NCI-H774 (cell line): ENCODE measurements at regions not wholly inside any gene's neighbourhood (a gene's known extent, or its start where the extent isn't known, plus 50 kb on each side); places are given as distances from the start of the nearest gene placed in this dataset.

ENCODE experiments used
- DNase-seq: peaks from one replicate; lab custom pipeline; 2025; lab: John Stamatoyannopoulos, UW

DNA sequence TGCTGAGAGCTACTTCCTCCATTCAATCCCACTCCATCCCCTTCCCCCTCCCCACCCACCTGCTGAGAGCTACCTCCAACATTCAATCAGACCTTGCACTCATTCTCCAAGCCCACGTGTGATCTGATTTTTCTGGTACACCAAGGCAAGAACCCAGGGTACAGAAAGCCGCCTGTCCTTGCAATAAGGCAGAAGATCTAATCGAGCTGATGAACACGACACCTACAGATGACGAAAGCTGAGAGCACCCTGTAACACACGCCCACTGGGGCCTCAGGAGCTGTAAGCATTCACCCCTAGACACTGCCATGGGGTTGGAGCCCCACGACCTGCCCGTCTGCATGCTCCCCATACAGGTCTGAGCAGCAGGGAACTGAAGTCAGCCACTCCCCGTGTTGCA is 58.3 kb downstream of the TRIML1 start:
- no peak for DNase-seq

DNA sequence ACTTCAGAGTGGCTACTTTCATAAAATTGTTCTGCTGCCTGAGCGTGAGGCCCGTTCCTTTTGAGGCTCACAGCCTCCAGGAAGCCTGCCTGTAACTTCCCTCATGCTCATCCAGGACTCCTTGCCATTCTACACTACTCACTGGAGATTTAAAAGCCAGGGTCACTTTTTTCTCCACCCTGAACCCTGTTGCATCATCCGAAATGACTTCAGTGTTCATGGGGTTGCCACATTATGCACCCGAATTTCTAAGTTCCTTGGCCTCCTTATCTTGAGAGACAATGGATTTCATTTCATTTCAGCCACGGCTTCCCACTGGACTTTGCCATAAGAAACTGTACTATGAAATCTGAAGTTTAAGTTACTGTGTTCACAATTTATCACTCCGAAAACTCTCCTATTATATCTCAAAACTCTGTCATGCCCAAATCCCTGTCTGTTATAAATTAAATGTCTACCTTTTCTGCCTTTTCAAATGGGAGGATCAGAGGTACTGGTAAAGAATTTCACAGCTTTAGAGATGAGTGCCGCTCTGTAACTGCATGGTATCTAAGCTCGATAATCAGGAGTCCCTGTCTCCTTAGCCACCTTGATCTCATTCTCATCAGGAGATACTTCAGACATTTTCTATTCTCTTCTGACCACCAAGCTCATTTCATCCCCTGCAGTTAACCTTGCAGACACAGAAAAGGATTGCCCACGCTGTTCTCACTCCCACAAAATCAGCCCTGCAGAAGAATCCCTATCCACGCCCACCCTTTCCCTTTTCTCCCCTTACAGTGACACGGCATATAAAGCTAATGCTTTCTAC is 59.9 kb downstream of the TRIML1 start:
- no peak for DNase-seq

DNA sequence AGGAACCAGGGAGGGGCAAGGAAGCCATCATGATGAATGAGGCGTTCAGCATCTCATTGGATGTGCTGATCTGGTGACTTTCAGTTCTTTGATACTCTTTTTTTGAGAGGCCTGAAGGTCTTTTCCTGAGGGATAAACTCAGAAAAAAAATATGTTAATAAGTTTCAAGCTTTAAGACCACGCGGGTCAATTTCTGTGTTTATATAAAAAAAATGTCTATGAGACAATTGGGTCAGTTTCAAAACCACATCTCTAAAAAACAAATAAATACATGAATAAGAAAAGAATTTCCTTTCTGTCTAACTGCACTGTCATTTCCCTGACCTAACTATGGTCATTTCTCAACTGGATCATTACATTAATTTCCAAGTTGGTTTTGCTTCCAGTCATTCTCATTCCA is 62.6 kb downstream of the TRIML1 start:
- DNase-seq: no peak

DNA sequence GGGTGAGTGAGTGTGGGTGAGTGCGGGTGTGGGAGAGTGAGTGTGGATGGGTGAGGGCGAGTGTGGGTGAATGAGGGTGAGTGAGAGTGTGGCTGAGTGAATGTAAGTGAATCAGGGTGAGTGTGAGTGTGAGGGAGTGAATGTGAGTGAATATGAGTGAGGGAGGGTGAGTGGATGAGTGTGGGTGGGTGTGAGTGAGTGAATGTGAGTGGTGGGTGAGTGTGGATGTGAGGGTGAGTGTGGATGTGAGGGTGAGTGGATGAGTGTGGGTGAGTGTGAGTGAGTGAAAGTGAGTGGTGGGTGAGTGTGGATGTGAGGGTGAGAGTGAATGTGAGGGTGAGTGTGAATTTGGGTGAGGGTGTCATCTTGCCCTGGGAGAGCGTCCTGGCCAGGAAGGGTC is 67.5 kb downstream of the TRIML1 start:
- no peak for DNase-seq

DNA sequence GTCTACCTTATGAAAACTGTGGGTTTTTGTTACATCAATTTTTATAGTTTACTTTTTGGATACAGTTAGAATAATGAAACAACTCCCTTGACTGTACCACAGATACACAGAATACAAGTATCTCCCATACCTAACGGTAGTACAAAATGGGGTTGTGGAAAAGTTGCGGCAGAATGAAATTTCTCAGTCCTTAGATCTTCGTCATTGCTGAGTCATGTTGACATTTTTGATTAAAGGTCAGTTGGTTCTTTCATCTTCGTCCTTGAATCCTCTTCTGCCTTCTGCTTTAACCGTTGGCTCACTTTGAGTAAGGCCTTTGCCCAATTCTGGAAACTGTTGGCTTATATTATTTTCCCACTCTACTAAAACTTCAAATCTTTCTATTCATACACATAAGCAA is 75.6 kb downstream of the TRIML1 start:
- no peak for DNase-seq

DNA sequence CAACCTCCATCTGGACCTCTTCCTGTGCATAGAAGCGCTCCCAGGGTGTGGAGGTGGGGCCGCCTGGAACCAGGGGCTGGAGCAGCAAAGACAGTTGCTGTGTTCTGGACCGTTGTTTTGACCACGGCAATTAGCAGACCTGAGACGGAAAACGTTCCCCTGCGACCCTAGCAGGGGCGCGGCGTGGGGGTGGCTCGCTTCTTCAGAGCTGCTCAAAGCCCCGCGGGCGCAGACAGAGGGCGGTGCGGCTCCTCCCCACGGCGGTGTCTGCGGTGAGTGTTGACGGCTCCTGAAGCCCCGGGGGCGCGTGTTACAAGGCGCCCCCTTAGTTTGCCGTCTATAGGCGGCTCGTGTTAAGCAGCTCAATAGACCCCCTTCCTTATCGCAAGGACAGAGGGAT is 79.2 kb downstream of the TRIML1 start:
- DNase-seq: no peak

DNA sequence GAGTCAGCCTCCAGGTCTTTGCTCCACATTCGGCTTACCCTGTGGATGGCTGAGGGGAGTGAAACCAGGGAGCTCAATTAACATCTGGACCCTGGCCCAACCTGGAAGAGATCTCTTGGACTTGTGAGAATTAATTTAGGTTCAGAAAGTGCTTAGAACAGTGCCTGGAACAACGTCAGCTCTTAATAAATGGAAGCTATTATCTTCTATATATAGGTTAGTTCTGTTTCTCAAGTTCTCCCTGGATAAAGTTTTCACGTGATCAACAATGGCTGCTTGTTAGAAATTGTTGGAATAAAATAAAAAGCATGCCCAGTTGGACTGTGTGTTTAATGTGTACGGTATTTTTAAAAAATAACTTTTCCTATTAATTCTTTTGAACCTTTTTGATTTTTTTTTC is 80.8 kb downstream of the TRIML1 start:
- no peak for DNase-seq

DNA sequence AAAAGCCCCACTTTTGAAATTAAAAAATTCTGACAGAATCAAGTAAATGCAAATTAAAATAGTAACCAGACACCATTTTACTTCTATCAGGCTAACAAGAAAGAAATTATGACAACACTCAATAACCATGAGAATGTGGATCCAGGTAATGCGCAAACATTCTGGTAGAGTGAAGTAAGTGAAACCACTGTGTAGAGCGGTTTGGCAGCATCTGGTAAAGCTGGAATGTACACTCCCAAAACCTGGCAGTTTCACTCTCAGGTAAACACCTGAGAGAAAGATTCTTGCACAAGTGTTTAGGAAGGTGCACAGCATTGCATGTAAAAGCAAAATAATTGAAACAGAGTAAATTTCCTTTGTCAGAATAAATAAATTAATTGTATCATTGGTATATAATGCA is 81.8 kb downstream of the TRIML1 start:
- DNase-seq: no peak

DNA sequence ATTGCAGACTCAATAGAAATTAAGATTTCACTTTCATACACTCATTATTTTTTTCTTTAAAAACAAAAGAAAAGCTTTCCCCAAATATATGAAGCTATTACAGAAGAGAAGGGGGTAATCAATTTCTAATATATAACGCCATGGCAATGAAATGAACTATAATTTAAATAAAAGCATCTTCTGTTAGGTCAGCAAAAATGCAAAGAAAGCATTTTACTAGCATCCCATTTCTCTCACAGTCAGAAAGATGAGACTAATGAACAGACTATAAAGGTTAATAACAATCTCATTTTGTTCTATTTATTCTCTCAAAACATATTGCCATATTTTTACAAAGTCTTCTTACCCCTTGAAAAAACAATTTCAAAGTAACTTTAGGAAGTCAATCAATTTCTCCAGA is 89.0 kb downstream of the TRIML1 start:
- DNase-seq: no peak

DNA sequence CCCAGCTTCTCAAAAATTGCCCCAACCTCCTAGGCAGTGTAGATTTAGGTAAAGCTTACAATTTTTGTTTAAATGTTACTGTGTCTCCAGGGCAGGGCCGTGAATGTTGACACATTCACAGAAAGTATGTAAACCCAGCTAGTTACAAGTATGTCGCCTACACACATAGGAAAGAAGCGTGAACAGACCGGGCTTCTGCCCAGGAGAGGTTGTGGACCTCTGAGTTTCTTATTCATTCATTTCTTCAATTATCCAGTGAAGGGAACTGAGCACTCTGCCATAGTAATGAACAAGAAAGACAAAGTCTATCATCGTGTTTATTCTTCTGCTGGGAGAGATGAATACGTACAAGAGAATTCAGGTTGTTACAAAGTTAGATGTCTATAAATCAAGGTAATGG is 93.2 kb downstream of the TRIML1 start:
- DNase-seq: no peak

DNA sequence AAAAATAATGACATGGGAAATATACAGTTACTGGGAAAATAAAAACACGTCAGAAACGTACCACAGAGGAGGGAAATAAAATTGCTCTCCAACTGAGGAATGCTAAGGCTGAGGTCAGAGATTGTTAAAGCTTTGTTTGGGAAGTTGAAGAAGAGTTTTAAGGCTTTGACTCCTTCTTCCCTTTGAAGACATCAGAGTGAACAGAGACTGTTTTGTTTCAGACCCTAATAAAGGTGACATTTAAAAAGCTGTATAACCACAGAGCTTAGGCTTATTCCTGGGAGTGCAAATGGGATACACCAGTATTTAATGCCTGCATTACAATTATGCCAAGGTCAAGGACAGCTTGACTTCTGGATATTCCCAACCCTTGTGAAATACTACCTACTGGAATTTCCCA is 102.8 kb downstream of the TRIML1 start:
- no peak for DNase-seq

DNA sequence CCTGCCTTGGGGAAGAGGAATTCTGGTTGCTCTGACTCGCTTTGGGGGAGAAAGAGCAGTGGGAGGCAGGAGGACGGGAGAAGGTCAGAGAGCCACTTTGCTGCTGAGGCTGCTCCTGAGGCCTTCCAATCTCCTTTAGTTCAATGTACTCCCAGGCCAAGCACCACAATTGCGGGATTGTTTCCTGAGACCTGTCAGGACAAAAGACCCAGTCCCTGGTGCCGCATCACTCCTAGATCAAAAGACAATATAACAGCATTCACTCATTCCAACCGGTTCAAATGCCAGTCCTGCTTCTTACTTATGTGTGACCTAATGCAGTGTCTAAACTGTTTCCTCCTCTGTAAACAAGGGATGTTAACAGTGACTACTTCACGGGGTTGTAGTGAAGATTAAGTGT is 106.4 kb downstream of the TRIML1 start:
- no peak for DNase-seq

DNA sequence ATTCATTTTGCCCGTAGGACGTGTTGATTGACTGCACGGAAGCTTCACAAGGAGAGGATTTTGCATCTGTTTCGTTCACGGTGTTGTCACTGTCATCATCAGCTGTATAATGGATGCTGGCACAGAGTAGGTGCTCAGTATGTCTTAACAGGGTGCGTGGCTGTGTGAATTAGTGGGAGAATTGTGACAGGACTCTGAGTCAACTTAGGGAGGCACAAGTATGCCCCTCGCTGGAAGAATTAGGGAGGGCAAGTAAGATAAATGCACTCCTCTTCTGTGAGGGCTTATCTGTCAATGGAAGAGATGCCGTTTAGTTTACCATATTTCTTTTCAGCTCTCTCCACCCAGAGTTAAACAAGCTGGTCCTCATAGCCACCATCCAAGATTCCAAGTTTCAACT is 107.2 kb downstream of the TRIML1 start:
- no peak for DNase-seq

DNA sequence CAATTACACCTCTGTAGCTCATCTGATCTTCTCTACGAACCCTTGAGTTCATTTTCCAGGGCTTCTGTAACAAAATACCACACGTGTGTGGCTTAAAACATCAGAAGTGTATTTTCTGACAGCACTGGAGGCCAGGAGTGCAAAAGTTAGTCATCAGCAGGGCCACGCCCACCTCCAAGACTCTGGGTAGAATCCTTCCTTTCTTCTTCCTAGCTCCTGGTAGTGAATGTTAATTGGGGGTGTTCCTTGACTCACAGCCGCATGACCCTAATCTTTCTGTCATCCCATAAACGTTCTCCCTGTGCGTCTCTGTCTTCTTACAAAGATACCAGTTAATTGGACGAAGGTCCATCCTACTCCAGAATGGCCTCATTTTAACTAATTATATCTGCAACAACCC is 115.0 kb downstream of the TRIML1 start:
- DNase-seq: no peak

DNA sequence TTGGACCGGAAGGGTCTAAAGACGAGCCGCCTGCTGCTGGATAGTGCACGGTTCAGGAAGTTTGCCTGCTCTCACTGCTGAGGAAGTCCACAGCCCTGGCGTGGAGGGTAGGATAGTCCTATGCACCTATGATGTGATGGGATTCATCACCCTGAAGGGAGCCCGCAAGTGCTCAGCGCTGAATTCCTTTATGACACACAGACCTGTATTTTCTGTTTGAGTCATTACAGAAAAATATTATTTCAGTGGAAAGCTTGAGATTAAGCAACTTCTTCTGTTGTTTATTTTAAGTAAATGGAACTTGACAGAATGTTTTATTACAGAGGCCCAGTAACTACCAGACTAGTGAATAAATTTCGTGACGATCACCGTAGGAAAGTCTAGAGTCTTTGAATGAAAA is 123.2 kb downstream of the TRIML1 start:
- DNase-seq: no peak

DNA sequence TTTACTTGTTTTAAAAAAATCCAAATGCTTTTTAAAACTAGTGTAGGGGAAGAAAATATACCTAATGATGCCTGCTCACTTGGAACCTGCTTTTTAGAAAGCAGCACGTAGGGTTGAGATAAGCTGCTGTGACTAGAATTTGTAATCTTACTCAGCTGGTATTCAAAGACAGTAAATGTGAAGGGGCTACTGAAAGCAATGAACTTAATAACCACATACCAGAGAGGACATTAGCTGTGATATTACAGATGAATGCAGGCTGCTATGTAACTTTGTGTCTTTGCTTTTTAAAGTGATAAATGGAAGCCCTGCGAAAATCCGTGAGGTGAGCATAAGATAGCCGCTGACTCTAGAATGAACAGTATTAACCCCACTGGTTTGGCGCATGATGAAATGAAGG is 124.1 kb downstream of the TRIML1 start:
- DNase-seq: no peak

DNA sequence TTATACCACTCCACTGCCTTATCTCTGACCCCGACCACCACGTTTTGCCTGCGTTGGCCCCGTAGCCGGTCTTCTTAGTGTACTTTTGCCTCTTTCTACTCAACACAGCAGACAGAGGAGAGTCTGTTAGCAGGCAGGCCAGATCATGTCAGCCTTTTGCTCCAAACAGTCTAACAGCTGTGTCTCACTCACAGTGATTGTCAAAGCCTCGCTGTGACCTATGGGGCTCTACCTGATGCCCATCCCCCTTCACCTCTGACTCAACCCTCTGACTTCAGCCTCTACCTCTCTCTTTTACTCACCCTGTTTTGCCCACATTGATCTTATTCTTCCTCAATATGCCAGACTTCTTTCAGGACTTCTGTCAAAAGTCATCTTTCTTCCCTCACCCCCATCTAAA is 127.1 kb downstream of the TRIML1 start:
- no peak for DNase-seq

DNA sequence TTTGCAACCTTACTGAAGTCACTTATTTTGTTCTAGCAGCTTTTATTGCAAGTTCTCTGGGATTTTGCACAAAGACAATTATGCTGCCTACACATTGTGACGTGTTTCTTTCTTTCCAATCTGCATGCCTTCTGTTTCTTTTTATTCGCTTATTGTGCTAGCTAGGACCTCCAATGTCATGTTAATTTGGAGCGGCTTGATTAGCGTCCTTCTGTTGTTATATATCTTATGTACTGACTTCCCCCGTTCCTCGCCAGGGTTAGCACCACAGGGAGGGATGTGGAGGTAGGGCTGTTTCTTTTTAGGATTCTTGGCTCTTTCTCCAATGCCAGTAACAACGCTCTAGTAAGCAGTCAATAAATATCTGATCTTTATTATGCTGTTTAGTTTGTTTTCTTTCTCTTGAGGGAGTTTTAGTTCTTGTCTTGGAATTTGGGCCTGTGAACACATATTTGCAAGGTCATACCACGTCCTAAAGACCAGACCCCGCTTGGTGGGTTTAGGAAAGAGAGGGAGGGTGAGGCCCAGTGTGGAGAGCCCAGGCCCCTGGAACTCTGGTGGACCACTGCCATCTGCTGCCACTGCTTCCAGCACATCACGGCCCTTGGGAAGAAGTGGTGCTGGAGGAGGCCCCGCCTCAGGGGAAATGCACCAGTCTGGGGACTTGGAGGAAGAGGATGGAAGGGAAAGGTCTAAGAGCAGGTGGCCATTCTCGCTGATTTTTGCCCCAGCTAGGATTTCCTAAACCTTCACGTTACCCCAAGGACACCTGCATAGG is 129.1 kb downstream of the TRIML1 start:
- DNase-seq: no peak

DNA sequence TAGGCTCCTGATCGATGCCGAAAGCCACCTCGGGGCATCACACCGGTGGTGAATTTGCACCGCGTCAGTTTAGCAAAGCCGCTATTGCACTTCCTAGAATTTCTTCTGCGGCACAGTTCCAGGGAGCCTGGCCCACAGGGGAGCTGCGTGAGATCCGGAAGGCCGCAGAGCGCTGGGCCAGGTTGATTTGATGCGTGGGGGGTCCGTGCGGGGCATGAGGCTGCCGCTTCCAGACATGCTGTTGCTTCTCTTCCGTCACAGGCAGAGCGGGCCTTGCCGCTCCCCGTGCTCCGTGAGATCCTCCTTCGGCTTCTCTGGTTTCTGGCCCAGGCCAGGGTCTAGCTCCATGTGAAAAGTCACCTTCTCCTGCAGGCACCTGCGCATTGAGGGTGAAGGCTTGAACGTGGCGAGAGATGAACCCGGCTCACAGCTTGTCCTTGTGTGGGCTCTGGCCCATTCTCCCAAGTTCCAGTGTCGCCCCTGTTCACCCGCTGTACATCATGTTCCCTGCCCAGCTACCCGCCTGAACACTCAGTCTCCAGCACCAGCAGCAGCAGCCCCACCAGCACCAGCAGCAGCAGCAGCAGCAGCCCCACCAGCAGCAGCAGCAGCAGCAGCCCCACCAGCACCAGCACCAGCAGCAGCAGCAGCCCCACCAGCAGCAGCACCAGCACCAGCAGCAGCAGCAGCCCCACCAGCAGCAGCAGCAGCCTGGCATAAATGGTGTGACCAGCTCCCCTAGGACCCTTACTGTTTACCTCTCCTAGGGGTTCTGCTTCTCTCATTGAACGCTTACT is 131.2 kb downstream of the TRIML1 start:
- no peak for DNase-seq

DNA sequence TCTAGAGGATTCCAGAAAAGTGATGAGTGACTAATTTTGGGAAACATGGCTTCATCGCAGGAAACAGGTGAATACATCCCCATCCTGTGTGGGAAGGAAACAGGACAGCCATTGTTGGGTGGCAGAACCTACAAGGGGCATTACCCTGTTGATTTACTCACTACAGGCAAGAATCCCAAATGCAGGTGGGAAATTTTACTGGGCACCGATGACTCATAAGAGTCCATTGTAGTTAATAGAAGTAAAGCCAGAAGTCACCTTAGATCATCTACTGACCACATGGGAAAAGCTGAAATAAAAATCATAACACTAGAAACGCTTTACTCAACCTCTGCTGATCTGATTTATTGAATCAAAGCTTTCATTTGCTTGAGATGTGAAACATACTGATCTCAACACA is 136.4 kb downstream of the TRIML1 start:
- DNase-seq: no peak

DNA sequence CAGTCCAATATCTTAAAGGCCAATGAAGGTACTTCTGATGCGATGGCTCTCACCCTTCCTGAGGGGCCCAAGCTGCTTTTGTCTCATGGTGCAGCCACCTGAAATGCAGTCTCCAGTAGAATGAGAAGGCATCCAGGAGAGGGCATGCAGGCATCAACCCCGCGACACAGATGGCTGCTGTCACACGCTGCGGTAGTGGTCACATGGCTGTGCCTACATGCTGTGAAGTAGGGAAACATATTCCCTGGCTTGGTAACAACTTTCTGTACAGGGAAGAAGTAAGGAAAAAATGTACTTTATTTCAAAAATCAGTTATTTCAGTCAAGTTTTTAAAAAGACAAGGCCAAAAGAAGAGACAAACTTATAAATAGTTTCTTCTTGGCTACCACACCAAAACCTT is 139.9 kb downstream of the TRIML1 start:
- DNase-seq: no peak

DNA sequence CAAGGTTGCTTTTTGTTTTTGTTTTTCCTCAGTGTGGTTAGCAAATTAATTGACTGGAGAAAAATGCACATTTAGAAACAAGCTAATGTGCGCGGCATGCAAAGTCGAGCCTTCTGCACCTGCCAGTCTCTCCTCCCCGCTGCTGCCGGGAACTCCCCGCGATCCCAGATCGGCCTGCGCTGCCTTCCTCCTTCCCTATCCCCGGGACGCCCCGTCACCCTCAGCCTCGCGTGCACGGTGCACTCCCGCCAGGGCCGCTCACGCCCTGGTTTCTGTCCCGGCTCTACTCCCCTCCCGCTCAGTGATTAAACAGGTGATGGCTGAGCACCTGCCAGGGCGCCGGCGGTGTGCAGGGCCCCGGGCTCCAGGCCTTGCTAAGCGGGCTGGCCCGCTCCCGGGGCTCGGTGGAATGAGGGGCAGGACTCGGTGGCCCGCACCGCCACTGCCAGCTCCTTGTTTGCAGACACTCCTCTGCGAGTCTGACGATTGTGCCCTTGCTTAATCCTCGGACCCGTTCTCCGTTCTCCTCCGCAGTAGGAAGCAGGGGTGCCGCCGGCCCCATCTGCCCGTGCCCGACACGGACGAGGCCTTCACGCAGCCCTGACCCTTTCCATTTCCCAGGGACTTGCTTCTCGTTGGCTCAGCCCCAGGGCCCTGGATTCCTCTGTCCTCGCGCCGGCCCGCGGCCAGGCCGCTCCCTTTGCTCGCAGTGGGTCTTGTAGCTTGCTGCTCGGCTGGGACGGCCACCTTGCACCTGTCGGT is 143.4 kb downstream of the TRIML1 start:
- no peak for DNase-seq
